Neural progenitor cell (in vitro differentiated cells): ENCODE measurements at regions not wholly inside any gene's neighbourhood (a gene's known extent, or its start where the extent isn't known, plus 50 kb on each side); places are given as distances from the start of the nearest gene placed in this dataset.

ENCODE experiments used
- EZH2phosphoT487 ChIP-seq: fragments of 200-600 bp; sonication (generic); IDR thresholded peaks from 2 replicates; pipeline ENCODE4 v1.6.1; 2017; ENCODE audit warnings: antibody characterized with exemption
- TF ChIP-seq, protein P1 (sequence below): fragments of 200-600 bp; sonication (generic); IDR thresholded peaks from 2 replicates; pipeline ENCODE4 v1.5.1; 2017; ENCODE audit warnings: antibody characterized with exemption, mild to moderate bottlenecking

DNA sequence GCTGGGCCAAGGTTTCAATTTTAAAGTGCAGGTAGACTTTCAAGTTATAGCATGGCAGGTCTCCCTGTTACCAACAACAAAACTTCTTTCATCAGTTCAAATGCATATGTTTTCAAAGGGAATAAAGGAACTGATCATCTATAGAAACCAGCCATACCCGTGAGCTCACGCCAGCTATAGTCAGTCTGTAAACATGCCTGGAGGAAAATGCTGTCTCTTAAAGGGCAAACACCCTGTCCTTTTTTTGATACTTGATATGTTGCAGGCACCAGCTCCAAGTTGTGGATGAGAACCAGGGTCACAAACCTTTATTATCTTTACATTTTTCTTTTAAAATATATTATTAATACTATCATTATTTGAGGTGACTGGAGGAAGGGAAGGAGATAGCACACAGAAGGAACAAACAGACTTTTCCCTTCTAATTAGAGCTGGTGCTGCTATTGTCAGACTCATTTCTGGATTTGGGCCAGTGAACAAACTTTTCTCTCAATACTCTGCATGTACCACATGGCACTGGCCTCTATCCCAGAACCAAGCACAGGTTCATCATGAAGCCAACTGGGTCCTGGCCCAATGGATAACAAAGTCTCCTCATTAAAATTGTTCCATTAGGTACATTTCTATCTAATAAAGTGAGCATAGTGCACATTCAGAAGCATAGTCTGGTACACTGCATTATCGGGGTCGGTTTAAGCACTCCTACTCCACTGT, 1102.4 kb downstream of the SORCS3 start:
- TF ChIP-seq EZH2phosphoT487 = no peak
- TF ChIP-seq, protein P1, sequence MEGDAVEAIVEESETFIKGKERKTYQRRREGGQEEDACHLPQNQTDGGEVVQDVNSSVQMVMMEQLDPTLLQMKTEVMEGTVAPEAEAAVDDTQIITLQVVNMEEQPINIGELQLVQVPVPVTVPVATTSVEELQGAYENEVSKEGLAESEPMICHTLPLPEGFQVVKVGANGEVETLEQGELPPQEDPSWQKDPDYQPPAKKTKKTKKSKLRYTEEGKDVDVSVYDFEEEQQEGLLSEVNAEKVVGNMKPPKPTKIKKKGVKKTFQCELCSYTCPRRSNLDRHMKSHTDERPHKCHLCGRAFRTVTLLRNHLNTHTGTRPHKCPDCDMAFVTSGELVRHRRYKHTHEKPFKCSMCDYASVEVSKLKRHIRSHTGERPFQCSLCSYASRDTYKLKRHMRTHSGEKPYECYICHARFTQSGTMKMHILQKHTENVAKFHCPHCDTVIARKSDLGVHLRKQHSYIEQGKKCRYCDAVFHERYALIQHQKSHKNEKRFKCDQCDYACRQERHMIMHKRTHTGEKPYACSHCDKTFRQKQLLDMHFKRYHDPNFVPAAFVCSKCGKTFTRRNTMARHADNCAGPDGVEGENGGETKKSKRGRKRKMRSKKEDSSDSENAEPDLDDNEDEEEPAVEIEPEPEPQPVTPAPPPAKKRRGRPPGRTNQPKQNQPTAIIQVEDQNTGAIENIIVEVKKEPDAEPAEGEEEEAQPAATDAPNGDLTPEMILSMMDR = no peak
